ENCODE measurements at regions not wholly inside any gene's neighbourhood (a gene's known extent, or its start where the extent isn't known, plus 50 kb on each side); places are given as distances from the start of the nearest gene placed in this dataset.
"Not testable (repeated sequence)": the region's sequence is repeated elsewhere in the genome, so short reads cannot be mapped to it uniquely, and the experiment has no call there.

DNA sequence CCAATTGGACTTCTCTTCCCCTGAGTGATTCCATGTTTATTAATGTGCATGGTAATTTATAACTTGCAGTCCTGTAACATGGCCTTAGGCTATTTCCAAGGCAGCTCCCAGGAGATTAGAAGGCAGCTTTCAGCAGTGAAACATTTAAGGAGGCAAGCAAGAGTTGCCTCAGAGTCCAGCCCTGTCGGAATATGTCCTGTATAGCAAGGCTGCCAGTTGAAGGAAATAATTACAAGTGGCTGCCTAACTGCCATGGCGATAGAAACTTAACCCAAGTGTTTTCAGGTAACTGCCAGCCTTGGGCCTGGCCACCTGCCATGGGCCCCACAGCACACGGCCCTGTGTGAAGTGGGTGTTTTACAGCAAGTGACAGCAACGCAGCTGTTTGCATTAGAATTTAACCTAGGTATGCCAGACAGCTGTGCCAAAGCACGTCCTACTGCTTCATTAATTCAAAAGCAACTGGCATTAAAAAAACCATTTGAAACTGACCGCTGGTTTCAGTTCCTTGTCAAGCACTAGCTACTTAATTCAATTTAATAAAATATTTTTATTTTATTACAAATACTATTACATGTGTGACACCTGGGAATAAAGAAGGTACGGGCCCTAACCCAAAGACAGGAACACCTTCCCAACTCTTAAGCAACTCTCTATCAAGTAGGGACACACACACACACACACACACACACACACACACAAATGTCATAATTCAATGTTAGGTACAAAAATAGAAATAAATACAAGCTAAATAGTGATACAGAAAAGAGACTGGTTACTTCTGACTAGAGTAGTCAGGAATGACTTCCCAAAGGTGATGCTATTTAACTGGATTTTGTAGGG, 151.8 kb upstream of the HEY2 start:
- no peak for DNase-seq

- DNase-seq: peak; percentile 91
Measured at GRCh38 chr6:125598422-125598821, 151.0 kb upstream of the HEY2 start.

GRCh38 chr6:125604257-125604656, 145.2 kb upstream of the HEY2 start:
- DNase-seq: no peak

- DNase-seq: no peak
Measured at GRCh38 chr6:125611573-125612344, 137.7 kb upstream of the HEY2 start.

- DNase-seq: no peak
Measured at GRCh38 chr6:125612345-125612846, 137.0 kb upstream of the HEY2 start.

DNA sequence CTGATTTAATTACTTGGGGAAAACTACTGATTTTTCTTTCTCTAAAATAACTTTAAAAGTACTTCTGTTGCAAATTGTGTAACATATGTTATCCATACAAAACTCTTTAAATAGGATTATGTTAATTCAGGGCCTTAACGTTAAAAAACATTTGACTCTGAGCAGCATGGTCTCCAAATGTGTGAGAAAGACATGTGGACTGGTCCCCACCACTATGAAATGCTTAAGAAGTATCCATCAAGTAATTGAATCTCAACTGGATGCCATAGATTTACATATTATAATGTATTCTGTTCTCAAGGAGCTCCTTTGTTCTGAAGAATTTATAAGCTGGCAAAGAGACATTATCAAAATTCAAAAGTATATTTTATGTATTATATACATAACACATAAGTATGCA, 130.8 kb upstream of the HEY2 start:
- DNase-seq: no peak

DNA sequence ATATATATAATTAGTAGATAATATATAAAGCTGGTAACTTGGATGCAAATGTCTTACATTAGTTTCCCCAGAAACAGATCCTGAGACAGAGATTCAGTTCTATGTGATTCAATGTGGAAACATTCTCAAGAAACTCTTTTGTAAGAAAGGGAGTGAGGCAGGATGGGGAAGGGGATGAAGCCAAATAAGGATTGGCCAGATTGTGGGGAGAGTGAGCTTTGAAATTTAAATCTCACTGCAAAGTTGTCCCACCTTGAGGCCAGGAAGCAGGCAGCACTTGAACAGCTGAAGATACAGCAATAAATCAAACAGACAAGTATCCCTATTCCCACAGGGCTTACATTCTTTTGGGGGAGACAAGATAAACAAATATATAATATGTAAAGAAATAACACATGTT, 126.3 kb upstream of the HEY2 start:
- no peak for DNase-seq

GRCh38 chr6:125631165-125631564, 118.3 kb upstream of the HEY2 start:
- DNase-seq: peak; percentile 19

- DNase-seq: not testable (repeated sequence)
Measured at GRCh38 chr6:125636011-125636410, 113.4 kb upstream of the HEY2 start.

DNA sequence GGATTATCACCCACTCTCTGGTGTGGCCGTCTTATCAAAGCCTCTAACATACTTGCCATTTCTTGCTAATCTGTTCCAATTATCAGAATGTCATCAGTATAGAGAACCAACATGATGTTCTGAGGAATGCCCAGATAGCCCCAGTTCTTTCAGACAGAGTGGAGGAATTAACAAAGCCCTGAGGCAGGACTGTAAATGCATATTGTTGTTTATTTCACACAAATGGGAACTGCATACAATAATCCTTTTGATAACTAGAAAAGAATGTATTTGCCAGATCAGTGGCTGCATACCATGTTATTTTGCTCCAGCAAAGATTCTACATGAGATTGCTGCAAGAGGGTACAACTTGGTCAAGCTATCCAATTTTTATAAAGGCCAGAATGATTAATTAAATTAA, 112.8 kb upstream of the HEY2 start:
- no peak for DNase-seq

- DNase-seq: no peak
Measured at GRCh38 chr6:125637207-125637606, 112.2 kb upstream of the HEY2 start.

DNA sequence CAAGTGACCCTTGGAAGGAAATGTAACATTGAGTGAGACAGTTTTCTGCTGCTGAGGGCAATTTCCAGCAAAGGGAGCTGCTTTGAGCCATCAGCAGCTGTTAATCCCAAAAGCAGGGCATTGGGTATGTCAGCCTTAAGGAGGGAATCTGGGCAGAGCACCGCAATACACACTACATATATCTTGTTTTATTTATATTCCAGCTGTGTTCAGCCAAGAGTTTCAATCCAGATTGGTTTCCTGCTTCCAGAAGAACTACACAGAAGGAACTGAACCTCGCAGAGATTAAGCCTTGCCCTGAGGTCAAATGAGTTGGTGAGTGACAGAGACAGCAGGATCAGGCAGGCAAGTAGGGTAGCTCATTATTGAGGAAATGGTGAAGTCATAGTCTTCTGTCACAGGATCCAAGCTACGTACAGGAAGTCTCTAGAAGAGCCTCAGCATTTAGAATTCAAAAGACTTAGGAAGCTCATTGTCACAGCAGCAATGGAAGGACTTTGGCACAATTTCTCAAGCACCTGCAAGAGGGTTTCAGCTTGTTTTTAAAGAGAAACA, 109.9 kb upstream of the HEY2 start:
- peak; percentile 23 for DNase-seq

DNA sequence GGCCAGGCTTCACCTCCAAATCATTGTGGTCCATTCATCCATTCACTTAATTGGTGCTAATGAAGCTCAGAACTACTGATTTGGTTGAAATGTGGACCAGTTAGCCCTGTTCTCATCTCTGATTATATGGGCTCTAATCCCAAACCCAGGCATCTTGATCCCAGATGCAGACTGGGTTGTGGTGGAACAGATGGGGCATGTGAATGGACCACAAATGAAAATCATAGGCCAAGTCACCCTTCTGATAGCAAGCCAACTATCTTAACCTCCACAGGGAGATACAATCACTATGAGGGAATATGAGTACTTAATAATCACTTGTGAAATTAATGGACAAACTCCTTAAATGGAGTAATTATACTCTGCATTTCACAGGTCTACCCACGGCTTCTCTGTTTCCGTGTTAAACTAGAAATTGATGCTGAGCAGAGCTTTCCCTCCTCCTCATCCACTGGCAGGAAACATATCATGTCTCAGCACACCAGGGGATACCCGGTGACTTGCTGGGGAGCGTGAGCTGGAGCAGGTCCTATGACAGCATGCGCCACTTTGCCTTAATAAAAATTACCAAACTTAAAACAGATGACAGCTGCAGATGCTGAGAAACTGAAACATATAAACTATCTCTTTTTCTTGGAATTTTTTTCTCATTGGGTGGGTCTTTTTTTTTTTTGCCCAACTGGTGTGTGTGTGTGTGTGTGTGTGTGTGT, 108.8 kb upstream of the HEY2 start:
- no peak for DNase-seq

DNA sequence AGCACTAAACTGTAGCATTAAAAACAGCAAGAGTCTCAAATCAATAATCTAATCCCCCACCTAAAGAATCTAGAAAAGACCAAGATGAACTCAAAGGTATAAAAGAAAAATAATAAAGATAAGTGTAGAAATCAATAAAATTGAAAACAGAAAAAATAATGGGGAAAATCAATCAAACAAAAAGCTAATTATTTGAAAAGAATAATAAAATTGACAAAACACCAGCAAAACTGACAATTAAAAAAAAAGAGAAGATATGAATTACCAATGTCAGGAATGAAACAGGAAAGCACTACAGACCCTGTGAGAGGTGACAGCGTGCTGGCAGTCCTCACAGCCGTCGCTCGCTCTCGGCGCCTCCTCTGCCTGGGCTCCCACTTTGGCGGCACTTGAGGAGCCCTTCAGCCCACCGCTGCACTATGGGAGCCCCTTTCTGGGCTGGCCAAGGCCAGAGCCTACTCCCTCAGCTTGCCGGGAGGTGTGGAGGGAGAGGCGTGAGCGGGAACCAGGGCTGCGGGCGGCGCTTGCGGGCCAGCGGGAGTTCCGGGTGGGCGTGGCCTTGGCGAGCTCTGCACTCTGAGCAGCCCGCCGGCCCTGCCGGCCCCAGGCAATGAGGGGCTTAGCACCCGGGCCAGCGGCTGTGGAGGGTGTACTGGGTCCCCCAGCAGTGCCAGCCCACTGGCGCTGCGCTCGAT, 105.3 kb upstream of the HEY2 start:
- not testable (repeated sequence) for DNase-seq

DNA sequence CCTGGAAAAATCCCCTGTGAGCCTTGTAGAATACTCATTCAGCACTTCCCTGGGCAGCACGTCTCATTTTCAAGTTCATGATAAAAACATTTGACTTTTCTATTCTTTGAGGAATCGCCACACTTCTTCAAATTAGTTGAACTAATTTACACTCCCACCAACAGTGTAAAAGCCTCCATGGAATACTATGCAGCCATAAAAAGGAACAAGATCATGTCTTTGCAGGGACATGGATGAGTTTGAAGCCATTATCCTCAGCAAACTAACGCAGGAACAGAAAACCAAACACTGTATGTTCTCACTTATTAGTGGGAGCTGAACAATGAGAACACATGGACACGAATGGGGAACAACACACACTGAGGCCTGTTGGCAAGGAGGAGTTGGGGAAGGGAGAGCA, 102.0 kb upstream of the HEY2 start:
- DNase-seq: no peak

DNA sequence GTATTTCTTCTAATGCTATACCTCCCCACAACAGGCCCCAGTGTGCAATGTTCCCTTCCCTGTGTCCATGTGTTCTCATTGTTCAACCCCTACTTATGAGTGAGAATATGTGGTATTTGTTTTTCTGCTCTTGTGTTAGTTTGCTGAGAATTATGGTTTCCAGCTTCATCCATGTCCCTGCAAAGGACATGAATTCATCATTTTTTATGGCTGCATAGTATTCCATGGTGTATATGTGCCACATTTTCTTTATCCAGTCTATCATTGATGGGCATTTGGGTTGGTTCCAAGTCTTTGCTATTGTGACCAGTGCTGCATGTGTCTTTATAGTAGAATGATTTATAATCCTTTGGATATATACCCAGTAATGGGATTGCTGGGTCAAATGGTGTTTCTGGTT, 95.7 kb upstream of the HEY2 start:
- DNase-seq: not testable (repeated sequence)

DNA sequence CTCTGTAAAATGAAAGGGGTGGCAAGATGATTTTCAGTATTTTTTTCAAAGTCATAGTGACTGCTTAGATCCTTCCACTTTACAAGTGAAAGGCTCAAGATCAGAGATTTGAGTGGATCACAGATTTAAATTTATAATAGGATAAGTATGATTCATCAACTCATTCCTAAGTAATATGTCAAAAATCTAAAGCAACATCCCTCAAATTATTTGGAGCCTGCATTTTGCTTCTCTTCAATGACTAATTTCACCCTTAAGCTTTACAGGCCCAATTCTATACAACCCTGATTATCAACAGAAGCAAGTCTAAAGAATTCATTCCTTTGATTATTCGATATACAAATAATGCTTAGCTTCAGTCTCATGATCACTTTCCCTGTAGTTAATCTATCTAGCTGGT, 93.9 kb upstream of the HEY2 start:
- no peak for DNase-seq

DNA sequence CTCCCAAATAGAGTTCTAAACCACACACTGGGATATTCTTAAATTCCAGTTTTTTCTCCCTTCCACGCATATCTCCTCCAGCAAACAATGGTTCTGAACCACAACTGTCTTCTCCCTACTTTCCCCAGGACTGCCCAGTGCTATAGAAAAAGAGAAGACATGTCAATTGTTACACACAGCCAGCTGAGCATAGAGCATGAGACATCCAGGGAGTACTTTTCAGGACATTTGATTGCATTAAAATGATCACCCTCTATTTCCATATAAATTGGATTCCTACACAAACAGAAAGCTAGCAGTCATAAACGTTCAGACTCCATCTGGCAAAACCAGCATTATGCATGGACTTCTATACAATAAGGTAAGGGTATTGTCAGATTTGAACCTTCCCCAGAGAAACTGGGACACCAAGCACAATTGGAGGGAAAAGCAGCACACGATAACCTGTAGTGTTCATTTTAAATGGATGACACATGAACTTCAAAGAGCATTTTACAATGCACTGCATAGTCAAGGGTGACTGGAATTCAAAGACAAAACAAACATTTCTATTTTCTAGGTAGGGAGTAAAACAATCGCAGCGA, 93.1 kb upstream of the HEY2 start:
- no peak for DNase-seq

- DNase-seq: peak; percentile 25
Measured at GRCh38 chr6:125658136-125658535, 91.3 kb upstream of the HEY2 start.

DNA sequence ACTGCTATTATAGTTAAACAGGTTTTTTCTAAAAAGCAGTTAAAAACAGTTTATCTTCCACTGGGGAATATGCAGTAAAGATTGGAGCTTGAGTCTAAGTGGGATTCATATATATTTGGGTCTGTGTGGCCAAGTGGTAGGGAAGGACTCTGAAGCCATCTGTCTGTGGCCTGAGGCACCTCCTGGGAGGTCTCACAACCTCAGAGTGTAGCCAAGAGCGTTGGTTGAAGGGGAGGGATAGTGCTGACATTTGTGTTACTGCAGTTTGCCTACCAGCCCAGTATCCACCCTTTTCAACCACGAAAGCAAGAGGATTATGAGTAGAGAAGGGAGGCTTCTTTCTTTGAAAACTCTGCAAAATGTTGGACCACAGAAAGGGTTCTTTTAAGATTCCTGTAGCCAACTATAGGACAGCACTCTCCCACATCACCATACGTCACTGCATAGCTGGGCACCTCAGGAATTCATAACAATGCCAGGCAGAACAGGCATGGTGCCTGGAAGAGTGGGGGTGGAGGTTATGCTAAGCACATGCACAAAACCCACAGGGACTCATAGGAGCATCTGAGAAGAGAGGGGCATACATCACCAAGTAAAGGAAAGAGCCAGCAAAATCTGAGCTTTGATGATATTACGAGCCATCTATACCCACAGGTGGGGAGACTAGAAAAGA, 90.5 kb upstream of the HEY2 start:
- no peak for DNase-seq

DNA sequence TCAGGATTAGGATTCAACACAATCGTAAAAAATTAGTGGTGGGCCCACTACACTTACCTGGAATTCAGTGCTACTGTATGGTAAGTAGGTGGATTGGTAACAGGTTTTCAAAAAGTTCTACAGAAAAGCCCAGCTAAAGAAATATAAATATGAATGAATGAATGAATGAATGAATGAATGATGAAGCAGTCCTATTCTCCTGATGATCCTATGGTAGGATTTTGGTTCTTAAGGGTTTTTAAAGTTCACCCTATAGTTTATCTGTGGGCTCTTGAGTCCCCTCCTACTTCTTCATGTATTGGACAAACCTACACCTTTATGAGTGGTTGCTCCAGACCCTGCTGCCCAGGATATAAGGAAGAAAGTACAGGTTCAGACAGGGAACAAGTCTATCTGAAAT, 89.5 kb upstream of the HEY2 start:
- no peak for DNase-seq

GRCh38 chr6:125662296-125662695, 87.1 kb upstream of the HEY2 start:
- no peak for DNase-seq
